Loucy (cell line): ENCODE measurements at regions not wholly inside any gene's neighbourhood (a gene's known extent, or its start where the extent isn't known, plus 50 kb on each side); places are given as distances from the start of the nearest gene placed in this dataset.

Source experiments
- CTCF ChIP-seq: fragments of 200-600 bp; sonication (generic); conservative IDR thresholded peaks from 2 replicates; pipeline ENCODE4 v1.5.1; 2014; ENCODE audit warnings: mild to moderate bottlenecking, antibody characterized with exemption, low read length
- EZH2phosphoT487 ChIP-seq: fragments of 200-600 bp; IDR thresholded peaks from 2 replicates; pipeline ENCODE4 v1.6.1; 2018; ENCODE audit warnings: antibody characterized with exemption, mild to moderate bottlenecking, moderate library complexity, borderline replicate concordance

- TF ChIP-seq CTCF, result no peak
- no peak for TF ChIP-seq EZH2phosphoT487
Measured at GRCh38 chr3:10729439-10729838, 86.6 kb upstream of the SLC6A11 start.
